Activated CD8-positive, alpha-beta memory T cell treated with anti-CD3 and anti-CD28 coated beads for 4 hours (primary cell): ENCODE measurements at regions not wholly inside any gene's neighbourhood (a gene's known extent, or its start where the extent isn't known, plus 50 kb on each side); places are given as distances from the start of the nearest gene placed in this dataset.

ENCODE experiments used
- DNase-seq, 2 donors: peaks; one replicate each; pipeline ENCODE4 v3.0.0-alpha.2; 2020; ENCODE audit warnings: low read depth in 2 of 2

DNA sequence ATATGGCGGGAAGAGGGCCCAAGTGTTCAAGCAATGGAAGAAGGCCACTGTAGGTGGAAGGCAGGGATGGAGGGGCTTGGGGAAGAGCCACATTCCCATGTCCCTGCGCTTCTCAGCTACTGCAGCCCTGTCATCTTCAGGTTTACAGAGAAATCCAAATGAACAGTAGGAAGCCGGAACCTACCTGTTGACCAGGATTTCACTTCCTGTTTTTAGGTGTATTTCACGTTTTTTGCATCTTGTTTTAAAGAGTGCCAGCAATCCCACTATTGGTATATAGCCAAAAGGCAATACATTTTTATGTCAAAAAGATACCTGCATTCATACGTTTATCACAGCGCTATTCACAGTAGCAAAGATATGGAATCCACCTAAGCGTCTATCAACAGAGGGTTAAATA lies 159.2 kb downstream of the SLC35B3 start:
- DNase-seq: no peak

DNA sequence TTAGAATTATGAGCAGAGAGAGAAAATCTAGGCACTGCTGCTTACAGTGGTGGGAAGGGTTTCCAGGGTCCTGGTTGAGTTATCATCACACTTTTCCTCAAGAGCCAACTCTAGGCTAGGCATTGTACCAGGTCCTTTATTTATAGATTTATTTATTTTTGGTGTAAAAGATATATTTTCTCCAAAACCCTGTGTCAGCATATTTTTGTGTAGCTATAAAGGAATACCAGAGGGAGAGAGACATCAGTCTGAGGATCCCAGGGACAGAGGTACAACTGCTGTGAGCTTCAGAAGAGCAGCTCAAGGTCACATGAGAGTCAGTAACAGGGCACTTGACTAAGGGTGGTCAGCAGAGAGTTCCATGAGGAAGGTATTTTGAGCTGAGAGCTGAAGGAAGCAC lies 159.7 kb downstream of the SLC35B3 start:
- no peak for DNase-seq

- DNase-seq: no peak
These were observed 161.1 kb downstream of the SLC35B3 start for GRCh38 chr6:8274226-8274625.

DNA sequence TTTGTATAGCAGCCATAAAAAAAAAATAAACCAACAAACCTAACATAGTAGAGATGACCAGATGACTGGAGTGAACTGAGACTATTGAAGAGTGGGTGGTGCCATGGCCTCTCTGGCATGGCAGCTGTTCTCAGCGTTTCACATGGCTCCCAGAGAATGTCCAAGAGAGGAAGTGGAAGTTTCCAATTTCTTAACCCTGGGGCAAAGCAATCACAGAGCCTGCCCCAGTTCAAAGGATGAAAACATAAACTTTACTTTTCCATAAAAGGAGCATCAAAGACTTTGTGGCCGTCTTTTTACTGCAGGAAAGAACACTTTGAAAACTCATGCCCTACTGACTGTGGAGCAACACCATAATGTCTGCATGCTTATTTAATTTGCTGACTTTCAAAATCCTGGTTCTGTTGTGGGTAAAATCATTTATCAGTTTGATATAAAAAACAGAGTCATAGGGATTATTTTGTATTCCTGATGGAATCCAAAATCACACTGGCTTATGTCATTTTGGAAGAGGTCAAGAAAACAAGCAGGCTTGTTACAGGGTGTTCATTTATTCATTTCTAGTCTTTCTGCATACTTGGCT lies 165.4 kb downstream of the SLC35B3 start:
- DNase-seq: no peak

- no peak for DNase-seq
These were observed 166.3 kb downstream of the SLC35B3 start for GRCh38 chr6:8269094-8269493.

- DNase-seq: no peak
These were observed 166.3 kb upstream of the EEF1E1 start for GRCh38 chr6:8268606-8269005.

DNA sequence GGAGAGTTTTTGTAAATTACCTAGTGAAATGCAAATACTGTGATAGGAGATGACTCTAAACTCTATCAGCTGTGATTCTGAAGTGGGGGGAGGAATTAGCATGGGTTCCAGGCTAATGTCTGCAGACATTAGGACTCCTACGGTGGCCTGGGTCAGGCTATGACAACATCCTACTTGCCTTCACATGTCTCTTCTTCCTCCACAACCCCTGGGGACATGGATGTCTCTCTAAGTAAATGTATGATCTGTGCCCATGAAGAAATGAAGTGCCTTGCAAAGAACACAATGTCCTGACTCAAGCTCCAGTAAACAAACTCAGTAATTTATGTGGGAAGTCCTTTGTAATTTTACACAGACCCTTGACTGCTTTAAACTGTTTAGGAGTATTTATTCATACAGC lies 165.8 kb upstream of the EEF1E1 start:
- no peak for DNase-seq

DNA sequence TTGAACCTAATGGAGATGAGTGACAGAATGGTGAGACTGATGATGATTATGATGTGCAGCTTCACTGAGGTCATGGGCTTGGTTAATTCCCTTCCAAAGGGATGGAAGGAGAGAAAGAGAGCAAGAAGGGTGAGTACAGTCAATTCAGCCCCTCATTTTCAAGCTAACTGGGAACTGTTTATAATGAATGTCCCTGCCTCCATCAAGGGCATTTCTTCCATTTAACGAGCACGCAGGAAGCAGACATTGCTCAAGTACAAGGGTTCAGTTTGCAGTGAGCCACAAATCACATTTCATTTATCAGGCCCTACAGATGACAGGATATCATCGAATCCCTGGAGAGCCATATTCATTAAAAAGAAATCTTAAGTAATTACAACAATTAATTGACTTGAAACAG lies 158.3 kb upstream of the EEF1E1 start:
- no peak for DNase-seq

GRCh38 chr6:8246403-8246802 lies 144.1 kb upstream of the EEF1E1 start:
- no peak for DNase-seq

DNA sequence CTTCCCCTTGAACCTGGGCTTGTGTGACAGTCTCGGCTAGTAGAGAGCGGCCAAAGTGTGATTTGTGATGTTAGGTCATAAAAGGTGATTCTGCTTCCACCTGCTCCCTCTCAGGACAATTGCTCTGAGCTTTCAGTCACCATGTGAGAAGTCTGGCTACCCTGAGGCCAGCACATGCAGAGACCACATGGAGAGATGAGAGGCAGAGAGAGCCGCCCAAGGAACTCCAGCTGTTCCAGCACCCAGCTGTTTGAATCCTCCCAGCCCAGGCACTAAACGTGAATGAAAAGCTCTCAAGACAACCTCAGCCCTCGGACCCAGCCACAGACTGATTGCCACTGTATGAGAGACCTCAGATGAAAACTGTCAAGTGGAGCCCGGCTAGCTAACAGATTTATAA lies 143.4 kb upstream of the EEF1E1 start:
- DNase-seq: no peak

- no peak for DNase-seq
These were observed 141.1 kb upstream of the EEF1E1 start for GRCh38 chr6:8243475-8243874.

DNA sequence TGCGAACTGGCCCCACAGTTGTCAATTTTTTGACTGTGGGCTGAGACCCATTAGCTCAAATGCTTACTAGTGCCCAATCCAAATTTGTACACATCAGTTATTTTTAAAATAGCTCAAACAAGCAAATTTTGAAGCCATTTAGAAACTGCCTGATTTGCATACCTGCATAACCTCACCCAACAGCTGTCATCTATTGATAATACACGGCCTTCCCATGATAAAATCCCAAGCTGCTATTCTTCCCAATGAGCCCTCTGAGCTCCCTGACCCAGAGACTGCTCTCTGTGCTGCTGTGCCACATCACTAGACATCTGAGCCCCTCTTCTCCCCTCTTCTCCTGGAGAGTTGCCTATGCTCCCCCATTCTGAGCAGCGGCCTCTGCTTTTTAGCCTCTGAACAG lies 140.5 kb upstream of the EEF1E1 start:
- DNase-seq: no peak

DNA sequence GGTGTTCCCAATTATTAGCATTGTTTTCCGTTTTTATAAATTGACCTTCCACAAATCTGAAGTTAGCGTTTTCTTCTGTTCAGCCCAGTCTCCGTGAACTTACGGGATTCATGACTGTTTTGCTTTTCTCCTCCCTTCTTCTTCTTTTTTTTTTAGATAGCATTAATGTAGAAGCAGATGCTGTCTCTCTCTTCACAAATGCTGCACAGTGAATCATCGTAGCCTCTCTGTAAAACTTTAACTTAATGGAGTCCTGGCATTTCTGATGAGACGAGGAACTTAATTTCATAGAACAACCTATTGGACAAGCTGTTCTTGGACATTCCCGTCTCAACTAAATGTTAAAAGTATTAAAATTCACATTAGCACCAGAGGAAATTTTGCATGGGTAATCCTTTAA lies 138.0 kb upstream of the EEF1E1 start:
- no peak for DNase-seq

DNA sequence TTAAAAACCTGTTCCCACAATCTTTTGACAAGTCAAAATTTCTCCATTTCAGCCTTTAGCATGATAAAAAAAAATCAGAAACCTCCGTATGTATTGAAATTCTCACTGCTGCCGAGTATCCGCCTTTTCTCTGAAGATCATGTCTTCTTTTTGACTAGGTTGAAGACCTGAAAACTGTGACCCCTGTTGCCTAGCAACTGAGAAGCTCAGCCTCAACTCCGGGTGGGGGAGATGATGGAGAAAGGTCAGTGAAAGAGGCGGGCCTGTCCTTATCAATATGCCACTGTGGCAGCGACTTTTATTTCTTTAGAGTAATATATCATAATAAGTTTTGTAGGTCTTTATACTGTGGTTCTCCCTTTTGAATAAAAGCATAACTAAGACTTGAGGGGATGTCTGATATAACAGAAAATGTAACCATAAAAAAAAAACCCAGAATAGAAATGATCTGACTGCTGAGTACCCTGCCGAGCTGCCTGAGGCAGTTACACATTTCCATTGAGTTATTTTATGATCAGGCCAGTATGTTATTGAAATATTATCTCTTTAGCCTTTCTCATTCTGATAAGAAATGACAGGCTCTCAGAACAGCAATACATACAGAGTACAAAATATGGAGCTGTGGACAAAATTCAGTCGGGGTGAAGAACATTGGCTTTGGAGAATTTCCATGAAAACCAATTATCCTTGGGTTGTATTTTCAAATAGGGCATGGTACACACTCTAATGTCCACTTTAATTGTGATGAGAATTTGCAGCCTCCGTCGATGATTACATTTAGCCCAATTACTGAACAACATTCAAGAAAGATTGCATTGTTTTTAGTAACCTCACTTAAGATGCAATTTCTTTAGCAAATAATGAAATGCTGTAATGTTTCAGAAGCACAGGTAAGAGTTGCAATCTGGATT lies 136.7 kb upstream of the EEF1E1 start:
- DNase-seq: no peak

DNA sequence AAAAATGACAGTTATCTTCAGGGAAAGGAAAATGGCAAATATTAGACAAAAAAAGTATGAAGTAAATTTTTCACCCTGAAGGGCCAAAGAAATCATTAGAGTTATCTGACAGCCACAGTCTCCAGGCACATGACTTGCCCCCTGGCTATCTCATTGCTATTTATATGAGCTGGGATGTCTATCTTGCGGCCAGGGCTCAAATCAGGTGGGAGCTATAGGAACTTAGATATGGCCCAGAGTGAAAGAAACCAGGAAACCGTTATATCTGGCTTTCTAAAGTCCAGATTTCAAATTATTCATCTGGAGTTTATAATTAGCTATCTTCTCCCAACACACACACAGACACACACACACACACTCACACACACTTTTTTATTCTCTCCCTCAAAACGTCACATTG lies 135.3 kb upstream of the EEF1E1 start:
- no peak for DNase-seq

GRCh38 chr6:8236956-8237355 lies 134.6 kb upstream of the EEF1E1 start:
- DNase-seq: no peak

DNA sequence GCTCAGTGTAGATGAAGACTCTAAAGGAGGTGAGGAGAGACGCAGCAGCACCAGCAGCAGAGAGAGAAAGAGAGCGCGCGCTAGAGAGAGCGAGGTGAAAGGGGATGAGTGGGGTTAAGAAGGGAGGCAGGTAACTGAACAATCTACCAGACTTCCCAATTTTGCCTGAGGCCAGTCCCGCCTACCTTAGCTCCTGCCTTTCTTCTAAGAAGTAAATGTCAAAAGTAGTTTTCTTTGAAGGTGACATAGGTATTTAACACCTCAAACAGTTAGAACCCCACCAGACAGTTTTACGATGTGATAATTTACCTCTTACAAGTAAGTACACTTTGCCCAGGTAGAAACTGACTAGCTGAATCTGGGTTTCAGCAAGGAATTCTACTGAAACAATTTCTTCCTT lies 132.0 kb upstream of the EEF1E1 start:
- no peak for DNase-seq

DNA sequence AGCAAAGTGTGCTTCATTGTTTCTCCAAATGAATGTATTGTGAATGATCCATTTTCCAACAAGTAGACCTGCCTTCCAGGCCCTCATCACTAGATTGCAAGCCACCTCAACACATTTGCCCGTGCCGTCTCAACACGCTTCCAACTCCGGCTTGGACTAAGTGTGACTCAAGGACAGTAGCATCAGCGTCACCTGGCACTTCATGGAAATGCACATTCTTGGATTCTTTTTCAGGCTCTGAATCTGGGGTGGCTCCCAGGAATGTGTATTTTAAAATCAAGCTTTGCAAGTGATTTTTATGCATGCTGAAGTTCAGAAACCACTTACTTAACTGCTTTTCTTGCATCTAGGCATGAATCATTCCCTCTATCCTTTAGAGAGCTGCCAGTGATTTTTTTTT lies 129.6 kb upstream of the EEF1E1 start:
- no peak for DNase-seq

- no peak for DNase-seq
These were observed 127.8 kb upstream of the EEF1E1 start for GRCh38 chr6:8229915-8230756.

- DNase-seq: no peak
These were observed 122.8 kb upstream of the EEF1E1 start for GRCh38 chr6:8225113-8225512.

DNA sequence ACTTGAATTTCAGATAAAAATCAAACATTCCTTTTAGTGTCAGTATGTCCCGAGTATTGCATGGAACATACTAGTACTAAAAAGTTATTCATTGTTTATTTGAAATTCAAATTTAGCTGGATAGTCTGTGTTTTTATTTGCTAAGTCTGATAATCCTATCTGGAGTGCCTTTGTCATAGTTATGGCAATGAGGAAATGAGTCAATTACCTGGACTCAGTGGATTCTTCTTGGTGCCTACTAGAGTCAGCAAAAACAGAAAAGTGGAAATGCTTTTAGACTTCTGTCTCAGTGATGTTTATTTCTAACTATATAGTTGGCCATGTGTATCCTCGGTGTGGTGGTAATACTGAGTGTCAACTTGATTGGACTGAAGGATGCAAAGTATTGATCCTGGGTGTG lies 121.3 kb upstream of the EEF1E1 start:
- no peak for DNase-seq

- peak in 1 of 2 donors; percentile 0 for DNase-seq
These were observed 117.1 kb upstream of the EEF1E1 start for GRCh38 chr6:8219352-8219943.
